Occipital lobe (tissue), 2 donors: ENCODE measurements at regions not wholly inside any gene's neighbourhood (a gene's known extent, or its start where the extent isn't known, plus 50 kb on each side); places are given as distances from the start of the nearest gene placed in this dataset. TPM values are rescaled to one million over a fixed set of nuclear protein-coding genes. Genes with fewer than 3 reads are reported as not detected.
"Not testable (repeated sequence)": the region's sequence is repeated elsewhere in the genome, so short reads cannot be mapped to it uniquely, and the experiment has no call there.

ENCODE experiments used
- DNase-seq: peaks from one replicate; lab custom pipeline; 2025; lab: John Stamatoyannopoulos, UW
- small RNA-seq: library from RNA; depleted of rRNA; stranded (forward); fragments of <200 nt; gene quantifications from one replicate; pipeline ENCODE3, GENCODE V24; 2014

DNA sequence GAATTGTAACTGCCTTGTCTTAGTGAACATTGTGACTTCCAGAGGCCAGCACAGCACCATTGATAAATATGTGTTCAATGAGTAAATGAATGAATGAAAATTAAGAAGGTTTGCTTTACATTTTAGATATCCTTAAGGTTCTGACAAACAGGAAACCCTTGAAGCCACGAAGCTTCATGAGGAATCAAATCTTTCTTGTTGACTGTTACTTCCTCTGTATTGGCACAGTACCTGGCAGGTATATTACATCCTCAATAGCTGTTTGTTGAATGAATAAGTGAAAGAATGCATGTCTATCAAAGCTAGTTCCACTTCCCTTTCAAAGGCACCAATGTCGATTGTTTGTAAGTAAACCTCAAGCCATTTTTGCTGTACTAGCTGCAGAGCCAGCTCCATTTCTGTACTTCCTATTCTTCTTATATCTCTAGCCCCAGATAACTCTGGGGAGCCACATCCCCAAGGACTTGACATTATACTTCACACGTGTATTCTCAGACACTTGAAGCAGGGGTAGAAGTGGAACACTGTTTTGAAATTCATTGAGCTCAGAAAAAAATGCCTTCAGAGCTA lies 140.3 kb upstream of the RAG2 start:
- DNase-seq = no peak

DNA sequence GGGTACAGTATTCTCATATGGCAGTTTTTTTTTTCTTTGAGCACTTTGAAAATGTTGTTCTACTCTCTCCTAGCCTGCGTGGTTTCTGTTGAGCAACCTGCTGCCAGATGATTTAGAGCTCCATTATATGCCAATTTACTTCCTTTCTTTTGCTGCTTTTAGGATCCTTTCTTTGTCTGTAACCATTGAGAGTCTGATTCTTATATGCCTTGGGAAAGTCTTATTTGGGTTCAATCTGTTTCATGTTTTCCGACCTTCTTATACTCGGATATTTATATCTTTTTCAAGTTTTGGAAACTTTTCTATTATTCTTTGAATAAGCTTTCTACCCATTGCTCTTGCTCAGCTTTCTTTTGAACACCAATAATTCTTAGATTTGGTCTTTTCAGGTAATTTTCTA lies 138.1 kb upstream of the RAG2 start:
- no peak for DNase-seq

DNA sequence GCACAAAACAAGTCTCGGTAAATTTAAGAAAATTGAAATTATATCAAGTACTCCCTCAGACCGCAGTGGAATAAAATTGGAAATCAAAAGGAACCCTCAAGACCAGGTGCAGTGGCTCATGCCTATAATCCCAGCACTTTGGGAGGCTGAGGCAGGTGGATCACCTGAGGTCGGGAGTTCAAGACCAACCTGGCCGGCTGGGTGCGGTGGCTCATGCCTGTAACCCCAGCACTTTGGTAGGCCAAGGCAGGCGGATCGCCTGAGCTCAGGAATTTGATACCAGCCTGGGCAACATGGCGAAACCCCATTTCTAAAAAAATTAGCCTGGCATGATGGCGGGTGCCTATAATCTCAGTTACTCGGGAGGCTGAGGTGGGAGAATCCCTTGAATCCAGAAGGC lies 135.7 kb upstream of the RAG2 start:
- DNase-seq = not testable (repeated sequence)

DNA sequence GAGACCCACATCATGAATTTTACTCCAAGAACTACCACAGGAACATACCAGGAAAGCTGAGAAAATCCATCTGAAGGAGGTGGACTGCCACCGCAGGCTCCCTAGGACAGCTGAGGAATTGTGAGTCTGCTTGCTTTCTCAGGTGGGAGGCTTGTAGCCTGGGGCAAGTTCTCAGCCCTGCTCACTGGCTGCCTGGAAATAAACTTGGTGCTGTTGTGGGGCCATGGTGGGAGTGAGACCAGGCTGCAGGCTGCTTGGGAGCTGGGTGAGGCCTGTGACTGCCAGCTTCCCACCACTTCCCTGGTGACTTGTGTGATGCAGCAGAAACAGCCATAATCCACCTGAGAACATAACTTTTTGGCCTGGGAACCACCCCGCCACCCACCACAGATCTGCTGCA lies 132.7 kb upstream of the RAG2 start:
- no peak for DNase-seq

DNA sequence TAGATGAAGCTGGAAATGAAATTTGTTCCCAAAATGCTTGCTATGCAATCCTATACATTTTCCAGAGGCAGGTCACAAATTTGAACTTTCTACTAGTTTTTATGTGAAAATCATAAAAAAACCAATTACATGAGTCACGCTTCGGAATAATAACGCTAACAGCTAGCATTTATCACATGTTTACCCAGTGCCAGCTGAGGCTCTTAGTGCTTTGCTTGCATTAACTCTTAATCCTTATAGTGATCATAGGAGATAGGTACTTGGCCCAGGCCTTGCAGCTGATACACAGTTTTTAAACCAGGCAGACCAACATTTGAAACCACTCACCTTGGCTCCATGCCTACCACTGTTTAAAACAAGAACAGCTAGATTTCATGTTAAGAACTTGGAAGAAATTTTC lies 131.8 kb upstream of the RAG2 start:
- DNase-seq = no peak

DNA sequence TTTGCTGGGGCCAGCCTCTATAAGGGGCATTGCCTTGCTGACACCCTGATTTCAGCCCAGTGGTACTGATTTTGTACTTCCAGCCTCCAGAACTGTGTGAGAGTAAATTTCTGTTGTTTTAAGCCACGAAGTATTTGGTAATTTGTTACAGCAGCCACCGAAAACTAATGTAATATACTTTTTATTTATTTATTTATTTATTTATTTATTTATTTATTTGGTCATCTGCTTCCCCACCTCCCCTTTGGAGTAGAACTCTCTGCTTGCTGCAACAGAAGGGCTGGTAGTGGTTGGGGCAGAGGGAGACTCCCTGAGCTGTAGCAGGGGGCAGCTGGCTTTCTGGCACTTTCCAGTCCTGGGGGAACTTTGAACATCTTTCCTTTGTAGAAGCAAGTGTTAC lies 128.4 kb upstream of the RAG2 start:
- no peak for DNase-seq

DNA sequence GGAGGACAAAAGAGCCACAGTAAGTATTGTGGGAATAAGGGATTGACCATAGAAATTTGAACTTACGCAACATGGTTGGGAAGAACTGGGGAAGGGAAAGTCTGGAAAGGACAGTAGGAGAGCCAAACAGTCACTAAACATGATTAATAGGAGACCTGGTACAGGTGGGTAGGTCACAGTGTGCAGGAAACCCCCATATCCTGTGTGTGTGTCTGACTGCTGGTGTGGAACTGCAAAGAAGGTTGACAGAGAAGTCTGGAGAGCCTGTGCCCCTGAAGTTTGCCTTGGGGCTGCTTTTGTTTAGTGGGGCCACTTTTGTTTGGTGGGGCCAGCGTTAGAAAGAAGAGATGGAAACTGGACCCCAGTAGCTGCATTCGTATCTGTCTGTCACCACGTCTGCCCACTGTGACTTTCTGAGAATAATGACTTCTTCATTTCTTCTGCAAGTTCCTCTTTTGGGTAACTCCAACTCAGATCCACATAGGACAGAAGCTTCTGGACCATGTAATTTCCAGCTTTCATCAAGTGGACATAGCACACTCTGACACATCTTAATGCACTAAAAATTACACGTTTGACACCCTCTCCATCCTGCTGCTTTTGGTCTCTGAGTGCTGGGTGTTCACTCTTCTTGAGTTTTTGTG lies 126.8 kb upstream of the RAG2 start:
- no peak for DNase-seq

DNA sequence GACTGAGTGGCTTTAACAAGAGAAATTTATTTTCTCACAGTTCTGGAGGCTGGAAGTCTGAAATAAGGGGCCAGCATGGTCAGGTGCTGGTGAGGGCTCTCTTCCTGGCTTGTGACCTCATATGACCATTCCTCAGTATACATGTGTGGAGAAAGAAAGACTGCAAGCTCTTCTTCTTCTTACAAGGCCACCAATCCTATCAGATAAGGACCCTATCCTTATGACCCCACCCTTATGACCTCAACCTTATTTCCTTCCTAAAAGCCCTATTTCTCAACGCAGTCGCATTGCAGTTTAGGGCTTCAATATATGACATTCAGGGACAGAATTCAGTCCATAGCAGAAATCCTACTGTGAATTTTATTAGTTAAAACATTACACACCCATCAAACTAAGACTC lies 124.4 kb upstream of the RAG2 start:
- DNase-seq = no peak

DNA sequence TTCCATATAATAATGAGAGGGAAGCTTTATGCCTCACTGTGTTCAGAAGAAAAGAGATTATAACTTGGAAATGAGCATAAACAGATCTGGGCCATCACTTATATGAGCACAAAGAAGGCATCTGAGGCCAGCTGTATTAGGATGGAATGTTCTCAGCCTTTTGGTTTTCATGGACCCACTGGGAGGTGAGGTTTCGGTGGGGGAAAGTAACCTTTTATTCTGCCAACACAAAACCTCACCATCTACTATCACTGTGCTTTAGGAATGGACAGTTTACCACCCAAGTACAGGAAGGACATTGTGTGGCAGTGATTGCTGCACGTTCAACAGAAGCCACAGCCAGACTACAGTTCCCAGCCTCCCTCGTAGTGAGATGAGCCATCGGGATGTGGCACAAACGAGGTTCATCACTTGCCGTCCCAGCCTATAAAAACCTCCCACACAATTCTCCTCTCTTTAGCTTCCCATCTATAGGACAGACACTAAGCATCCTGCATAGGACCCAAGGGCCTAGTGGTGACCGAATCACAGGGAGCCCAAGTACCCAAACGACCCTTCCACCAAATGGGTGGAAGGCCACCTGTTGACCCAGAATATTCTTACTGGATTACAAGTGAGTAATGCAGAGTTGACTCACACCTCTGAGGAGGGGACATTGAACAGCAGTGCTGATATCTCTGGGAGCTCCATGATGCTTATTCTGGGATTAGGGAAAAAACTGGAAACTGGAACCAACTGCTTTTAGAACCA lies 121.5 kb upstream of the RAG2 start:
- no peak for DNase-seq

DNA sequence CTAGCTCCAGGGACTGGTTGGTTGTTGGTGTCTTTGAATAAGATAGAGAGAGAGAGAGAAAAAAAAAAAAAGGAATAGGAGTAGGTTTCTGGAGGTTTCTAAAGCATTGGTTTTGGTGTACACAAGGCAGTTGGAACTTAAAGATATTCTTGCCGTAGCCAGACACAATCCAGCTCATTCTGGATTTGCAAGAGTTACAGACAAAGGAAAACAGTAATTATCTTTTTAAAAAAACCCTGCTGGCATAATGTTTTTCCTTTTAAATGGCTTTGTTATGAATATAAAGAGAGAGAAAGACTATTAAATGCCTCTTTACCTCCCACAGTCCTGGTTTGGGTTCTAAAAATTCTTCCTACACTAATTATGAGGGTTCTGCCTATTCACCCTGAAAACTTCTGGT lies 120.4 kb upstream of the RAG2 start:
- DNase-seq = no peak

DNA sequence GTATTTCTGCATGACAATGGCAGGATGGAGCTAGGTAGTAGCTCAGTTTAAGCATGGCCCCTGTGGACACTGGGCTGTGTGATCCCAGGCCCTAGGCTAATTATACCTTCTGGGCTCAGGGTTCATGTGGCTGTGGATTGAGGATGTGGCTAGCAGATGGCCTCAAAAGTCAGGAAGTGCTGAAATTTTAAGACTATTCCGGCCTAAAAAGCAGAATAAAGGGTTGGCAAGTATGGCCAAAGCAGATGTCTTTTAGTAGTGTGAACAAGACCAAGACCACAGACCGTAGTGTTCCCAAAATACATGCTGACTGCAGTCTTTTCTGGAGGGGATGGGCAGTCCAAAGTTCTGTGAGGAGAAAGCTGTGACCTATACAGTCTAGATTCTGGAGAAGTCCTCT lies 115.7 kb upstream of the RAG2 start:
- no peak for DNase-seq

DNA sequence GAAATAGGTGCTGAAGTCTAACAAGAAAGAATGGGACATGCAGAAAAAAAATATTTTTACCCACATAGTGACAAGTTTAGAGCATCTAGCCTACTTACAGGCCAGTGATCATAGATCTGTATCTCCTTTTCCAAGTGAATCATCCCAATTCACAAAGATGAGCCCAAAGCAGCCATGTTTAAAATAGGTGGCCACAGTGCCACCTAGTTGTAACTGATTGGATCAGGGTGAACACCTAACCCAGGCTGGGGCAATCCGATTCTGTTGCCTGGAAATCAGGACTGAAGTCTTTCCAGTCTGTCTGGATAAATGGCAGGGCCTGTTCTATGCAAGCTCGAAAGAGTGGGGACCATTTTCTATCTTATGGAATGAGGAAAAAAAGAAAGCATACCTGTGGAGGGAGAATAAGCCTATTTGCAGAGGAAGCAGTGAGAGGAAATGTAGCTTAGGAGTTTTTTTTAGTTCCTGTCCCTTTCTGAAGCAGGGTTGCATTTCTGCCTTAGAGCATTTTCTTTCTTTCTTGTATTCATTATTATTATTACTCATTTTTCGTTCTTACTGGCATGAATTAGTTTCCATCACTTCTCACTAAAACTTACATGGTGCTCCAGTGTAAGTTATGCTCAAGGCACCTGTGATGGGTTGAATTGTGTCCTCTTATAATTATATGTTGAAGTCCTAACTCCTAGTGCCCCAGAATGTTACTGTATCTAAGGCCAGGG lies 113.2 kb upstream of the RAG2 start:
- no peak for DNase-seq

Small RNA genes lying in the stretch of these regions (small RNA-seq; reads per million reads assigned to genes)
- not detected for gene RF00322
- not detected for gene RNU6-99P
